ENCODE measurements at regions not wholly inside any gene's neighbourhood (a gene's known extent, or its start where the extent isn't known, plus 50 kb on each side); places are given as distances from the start of the nearest gene placed in this dataset.
A peak's percentile ranks its signal among the peaks of the same experiment; 100 is the strongest.

DNA sequence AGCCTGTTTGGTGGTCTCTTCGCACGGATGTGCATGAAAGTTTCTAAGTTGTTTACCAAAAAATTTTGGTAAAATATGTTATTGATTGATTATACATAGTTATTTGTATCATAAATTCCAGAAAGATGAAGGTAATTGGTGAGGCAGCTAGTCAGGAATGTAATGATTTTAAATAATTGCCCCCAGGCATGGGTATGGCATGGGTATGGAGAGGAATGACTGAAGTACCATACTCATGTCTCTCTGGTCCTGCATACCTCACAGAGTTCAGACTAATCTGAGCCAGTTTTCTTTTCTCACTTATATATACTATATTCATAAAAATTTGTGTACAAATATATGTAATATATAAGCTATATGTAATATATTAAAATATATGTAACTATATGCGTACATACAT, 329.0 kb upstream of the TECRL start:
- Histone ChIP-seq H2BK15ac (ENCODE audit: low read length) (no peak overlapping the region), H3K27ac (ENCODE audit: low read depth, low read length) (no peak overlapping the region; the same call in 1 of the 2 replicates), H3K4me3 (ENCODE audit: extremely low read depth in 1 of 4, insufficient read depth in 2 of 4, low read depth in 3 of 4, low read length in 4 of 4) (no peak overlapping the region), H3K79me1 (ENCODE audit: low read depth, low read length) (no peaks in the 10 kb centered on the region), H3K9ac (replicated peaks in 1 of 4; ENCODE audit: extremely low read depth in 1 of 4, low read depth in 3 of 4, low read length in 3 of 4) (no peak overlapping the region), H2BK20ac (ENCODE audit: low read length) (peak overlapping the region; percentile 97; the same call in 1 of the 2 replicates), H3K23ac (ENCODE audit: insufficient read length) (no peak overlapping the region), H2AFZ (ENCODE audit: low read length) (no peak overlapping the region), H2BK120ac (replicated peaks; ENCODE audit: low read depth, low read length) (peak overlapping the region; percentile 85), H3K56ac (replicated peaks; ENCODE audit: insufficient read length, low read depth, low read length) (peak overlapping the region; percentile 24), H4K8ac (ENCODE audit: extremely low read depth, insufficient read depth, low read length) (no peak overlapping the region), H4K5ac (ENCODE audit: insufficient read length, low read depth, low read length) (peak overlapping the region; percentile 87), H3K4ac (replicated peaks; ENCODE audit: insufficient read length, low read depth, low read length) (no peak overlapping the region), H4K91ac (replicated peaks; ENCODE audit: insufficient read length, low read length) (peak overlapping the region; percentile 58), H3K23me2 (ENCODE audit: low read depth, low read length) (no peaks in the 10 kb centered on the region), H3K14ac (ENCODE audit: insufficient read length) (no peak overlapping the region), H2BK12ac (ENCODE audit: low read depth, low read length) (no peak overlapping the region; the same call in 1 of the 2 replicates), H2BK5ac (ENCODE audit: low read depth, low read length) (peak overlapping the region; percentile 89; the same call in 1 of the 2 replicates), H3K4me1 (replicated peaks in 1 of 4; ENCODE audit: control insufficient read depth in 3 of 4, insufficient read depth in 4 of 4, low read length in 3 of 4) (peaks cover 0 to 20% (median 4%) of the 10 kb centered on the region in 4 experiments; a peak in 3 of 7 replicates), H2AK5ac (ENCODE audit: low read depth, low read length) (no peak overlapping the region), H3K79me2 (ENCODE audit: control insufficient read depth in 1 of 2, insufficient read depth in 2 of 2, low read length in 2 of 2) (no peaks in the 10 kb centered on the region; a peak in 1 of 4 replicates), H3K36me3 (ENCODE audit: control insufficient read depth in 2 of 4, insufficient read depth in 4 of 4, low read length in 3 of 4) (peaks cover 0 to 13% (median 0%) of the 10 kb centered on the region in 4 experiments; a peak in 2 of 8 replicates), H3K27me3 (replicated peaks in 1 of 4; ENCODE audit: control insufficient read depth in 3 of 4, extremely low read depth in 1 of 4, insufficient read depth in 3 of 4, low read length in 3 of 4) (no peaks in the 10 kb centered on the region), H4K20me1 (replicated peaks in 1 of 2; ENCODE audit: control insufficient read depth in 1 of 2, insufficient read depth in 2 of 2, low read length in 2 of 2) (no peaks in the 10 kb centered on the region), H3K9me3 (ENCODE audit: insufficient read depth in 2 of 2, low read depth in 1 of 2, low read length in 1 of 2) (0 out of 4 replicates have a peak, but pooled peaks cover 0 to 6% of the 10 kb centered on the region in 2 experiments), H3K18ac (ENCODE audit: extremely low read depth, low read length) (no peak overlapping the region; the same call in 1 of the 2 replicates), H3K4me2 (ENCODE audit: insufficient read depth in 1 of 2, low read depth in 2 of 2, low read length in 2 of 2) (peak overlapping the region; percentile 17 to 21; a peak in 3 of 4 replicates)
- 62% methylated on average over 3 of the region's 3 CpGs; no CpG with 5 or more reads in 1 of the 2 experiments for WGBS, 2 experiments (ENCODE audit: extremely low coverage in 1 of 2, insufficient coverage in 1 of 2, insufficient read length in 1 of 2, insufficient replicate concordance in 2 of 2, low coverage in 1 of 2, low lambda C conversion rate in 2 of 2, missing lambda C conversion rate in 1 of 2)
- FAIRE-seq (no peak), DNase-seq (ENCODE audit: low read depth in 1 of 2, low spot score in 2 of 2) (no peak)
- CTCF ChIA-PET (ENCODE audit: partially characterized antibody): no interaction called here
- POLR2A ChIA-PET (ENCODE audit: partially characterized antibody): interaction anchor here (1.9 kb wide), 1 partner anchor 10 kb away, joined by 7 read pairs; no protein-coding TSS in a partner anchor
- no peak for TF ChIP-seq SRF (IDR thresholded peaks at IDR 0.05; ENCODE audit: low read depth, low read length)
- TF ChIP-seq CTBP2 (IDR thresholded peaks at IDR 0.05; ENCODE audit: borderline replicate concordance, insufficient read depth, insufficient read length, low read length): no peak
- TF ChIP-seq FOSL1 (IDR thresholded peaks at IDR 0.05; ENCODE audit: insufficient read depth, low read depth, low read length): no peak
- TF ChIP-seq TBP (IDR thresholded peaks at IDR 0.05; ENCODE audit: low read depth, low read length): no peak
- no peak for TF ChIP-seq EZH2 (IDR thresholded peaks at IDR 0.05; ENCODE audit: low read depth, low read length, severe bottlenecking)
- no peak for TF ChIP-seq RXRA (IDR thresholded peaks at IDR 0.05; ENCODE audit: insufficient read depth, low read depth, low read length)
- no peak for TF ChIP-seq SP4 (IDR thresholded peaks at IDR 0.05; ENCODE audit: low read length)
- TF ChIP-seq TAF1 (IDR thresholded peaks at IDR 0.05; ENCODE audit: low read depth, low read length): no peak
- no peak for TF ChIP-seq EP300 (IDR thresholded peaks at IDR 0.05; ENCODE audit: borderline replicate concordance in 1 of 2, low read depth in 2 of 2, low read length in 2 of 2)
- no peak for TF ChIP-seq JUND (IDR thresholded peaks at IDR 0.05; ENCODE audit: low read length)
- no peak for TF ChIP-seq MAFK (IDR thresholded peaks at IDR 0.05; ENCODE audit: low read depth, low read length)
- no peak for TF ChIP-seq NANOG (IDR thresholded peaks at IDR 0.05; ENCODE audit: insufficient read depth, low read depth, low read length, poor library complexity, severe bottlenecking)
- TF ChIP-seq EGR1 (IDR thresholded peaks at IDR 0.05; ENCODE audit: borderline replicate concordance, low read depth, low read length): no peak
- TF ChIP-seq YY1 (IDR thresholded peaks at IDR 0.05; ENCODE audit: low read depth, low read length): no peak
- no peak for TF ChIP-seq POLR2AphosphoS5 (IDR thresholded peaks at IDR 0.05; ENCODE audit: low read depth, low read length)
